Karpas-422 (cell line): ENCODE measurements at regions not wholly inside any gene's neighbourhood (a gene's known extent, or its start where the extent isn't known, plus 50 kb on each side); places are given as distances from the start of the nearest gene placed in this dataset.

Source experiments
- DNase-seq: peaks from one replicate; pipeline ENCODE4 v3.0.0-alpha.2; 2015
- H2AFZ ChIP-seq: fragments of 200-600 bp; sonication (generic); 2 replicates; pipeline ENCODE4 v1.6.1; 2014; ENCODE audit warnings: antibody characterized with exemption, low read length, mixed read lengths
- H3K27ac ChIP-seq: fragments of 200-600 bp; sonication (generic); 2 replicates; pipeline ENCODE4 v1.5.1; 2014; ENCODE audit warnings: mild to moderate bottlenecking, low read length, moderate library complexity
- H3K27me3 ChIP-seq: fragments of 200-600 bp; sonication (generic); 2 replicates; pipeline ENCODE4 v1.6.1; 2014; ENCODE audit warnings: low read length, mixed read lengths
- H3K36me3 ChIP-seq: fragments of 200-600 bp; sonication (generic); 2 replicates; pipeline ENCODE4 v1.6.1; 2014; ENCODE audit warnings: low read length, mixed read lengths; ENCODE audit not compliant: insufficient read depth
- H3K4me1 ChIP-seq: fragments of 200-600 bp; sonication (generic); 2 replicates; pipeline ENCODE4 v1.6.1; 2014; ENCODE audit warnings: mild to moderate bottlenecking, low read length, mixed read lengths
- H3K4me2 ChIP-seq: fragments of 200-600 bp; sonication (generic); 2 replicates; pipeline ENCODE4 v1.6.1; 2014; ENCODE audit warnings: low read length, low read depth, mild to moderate bottlenecking; ENCODE audit not compliant: poor library complexity, severe bottlenecking
- H3K4me3 ChIP-seq: fragments of 200-600 bp; sonication (generic); 2 replicates; pipeline ENCODE4 v1.5.1; 2014; ENCODE audit warnings: mild to moderate bottlenecking, antibody characterized with exemption, low read length, mixed read lengths
- H3K79me2 ChIP-seq: fragments of 200-600 bp; sonication (generic); 2 replicates; pipeline ENCODE4 v1.6.1; 2014; ENCODE audit warnings: mild to moderate bottlenecking, low read length, mixed read lengths
- H3K9ac ChIP-seq: fragments of 200-600 bp; sonication (generic); 2 replicates; pipeline ENCODE4 v1.6.0; 2014; ENCODE audit warnings: low read length
- H3K9me2 ChIP-seq: fragments of 200-600 bp; sonication (generic), shearing (Covaris generic); replicated peaks from 2 replicates; pipeline ENCODE4 v1.6.0; 2014; ENCODE audit warnings: mild to moderate bottlenecking, low read length, moderate library complexity; ENCODE audit not compliant: insufficient read depth
- H3K9me3 ChIP-seq: fragments of 300-700, 200-600 bp; sonication (generic); 2 replicates; pipeline ENCODE4 v1.6.1; 2014; ENCODE audit warnings: low read length, mixed read lengths
- H4K20me1 ChIP-seq: fragments of 200-600 bp; sonication (generic); 2 replicates; pipeline ENCODE4 v1.6.1; 2014; ENCODE audit warnings: mild to moderate bottlenecking, antibody characterized with exemption, low read length, low read depth; ENCODE audit not compliant: insufficient read depth

- Histone ChIP-seq H3K4me2 (no peak overlapping the region), H3K4me3 (no peak overlapping the region), H3K9ac (no peak overlapping the region), H3K4me1 (no peaks in the 10 kb centered on the region), H4K20me1 (no peaks in the 10 kb centered on the region), H3K9me3 (peaks cover 33% of the 10 kb centered on the region), H3K36me3 (no peaks in the 10 kb centered on the region), H3K27me3 (no peaks in the 10 kb centered on the region), H3K27ac (no peak overlapping the region), H2AFZ (no peak overlapping the region), H3K9me2 (no peaks in the 10 kb centered on the region), H3K79me2 (no peaks in the 10 kb centered on the region)
- DNase-seq: no peak
Measured at GRCh38 chr13:54912367-54912766, 1883.8 kb downstream of the OLFM4 start.

- Histone ChIP-seq H3K4me1 (no peaks in the 10 kb centered on the region), H3K9me3 (peaks cover 33% of the 10 kb centered on the region), H3K9me2 (no peaks in the 10 kb centered on the region), H3K27ac (no peak overlapping the region), H3K4me3 (no peak overlapping the region), H3K9ac (no peak overlapping the region), H3K36me3 (no peaks in the 10 kb centered on the region), H3K4me2 (no peak overlapping the region), H3K79me2 (no peaks in the 10 kb centered on the region), H4K20me1 (no peaks in the 10 kb centered on the region), H3K27me3 (no peaks in the 10 kb centered on the region), H2AFZ (no peak overlapping the region)
- DNase-seq: no peak
Measured at GRCh38 chr13:54913668-54914067, 1885.1 kb downstream of the OLFM4 start.

GRCh38 chr13:54927538-54927937 lies 1898.9 kb downstream of the OLFM4 start:
- Histone ChIP-seq H3K27ac (no peak overlapping the region), H3K4me2 (no peak overlapping the region), H3K4me1 (no peaks in the 10 kb centered on the region), H3K36me3 (no peaks in the 10 kb centered on the region), H3K9me3 (peaks cover 33% of the 10 kb centered on the region; the same call in 1 of the 2 replicates), H3K79me2 (no peaks in the 10 kb centered on the region), H3K27me3 (no peaks in the 10 kb centered on the region), H3K9ac (no peak overlapping the region), H3K9me2 (no peaks in the 10 kb centered on the region), H3K4me3 (no peak overlapping the region), H2AFZ (no peak overlapping the region), H4K20me1 (no peaks in the 10 kb centered on the region)
- DNase-seq: no peak

- H3K79me2 ChIP-seq: no peaks in the 10 kb centered on the region
- H3K4me1 ChIP-seq: no peaks in the 10 kb centered on the region
- H3K4me2 ChIP-seq: no peak overlapping the region
- peaks cover 33% of the 10 kb centered on the region; the same call in 1 of the 2 replicates for H3K9me3 ChIP-seq
- no peak for DNase-seq
- H4K20me1 ChIP-seq: no peaks in the 10 kb centered on the region
- H3K4me3 ChIP-seq: no peak overlapping the region
- no peak overlapping the region for H2AFZ ChIP-seq
- H3K27me3 ChIP-seq: no peaks in the 10 kb centered on the region
- H3K9me2 ChIP-seq: no peaks in the 10 kb centered on the region
- H3K36me3 ChIP-seq: no peaks in the 10 kb centered on the region
- no peak overlapping the region for H3K9ac ChIP-seq
- no peak overlapping the region for H3K27ac ChIP-seq
Measured at GRCh38 chr13:54928071-54928470, 1899.5 kb downstream of the OLFM4 start.

- Histone ChIP-seq H3K4me3 (no peak overlapping the region), H3K9me3 (peaks cover 22% of the 10 kb centered on the region), H3K27ac (no peak overlapping the region), H3K9me2 (no peaks in the 10 kb centered on the region), H3K4me1 (no peaks in the 10 kb centered on the region), H3K27me3 (no peaks in the 10 kb centered on the region), H2AFZ (no peak overlapping the region), H3K4me2 (no peak overlapping the region), H3K79me2 (no peaks in the 10 kb centered on the region), H3K9ac (no peak overlapping the region), H4K20me1 (no peaks in the 10 kb centered on the region), H3K36me3 (no peaks in the 10 kb centered on the region)
- no peak for DNase-seq
Measured at GRCh38 chr13:54934121-54934520, 1905.5 kb downstream of the OLFM4 start.

- H3K36me3 ChIP-seq: no peaks in the 10 kb centered on the region
- no peak overlapping the region for H2AFZ ChIP-seq
- no peak overlapping the region for H3K27ac ChIP-seq
- no peak overlapping the region for H3K4me3 ChIP-seq
- no peaks in the 10 kb centered on the region for H3K9me2 ChIP-seq
- peaks cover 29% of the 10 kb centered on the region for H3K9me3 ChIP-seq
- no peak overlapping the region for H3K9ac ChIP-seq
- H3K27me3 ChIP-seq: no peaks in the 10 kb centered on the region
- no peaks in the 10 kb centered on the region for H4K20me1 ChIP-seq
- H3K4me1 ChIP-seq: no peaks in the 10 kb centered on the region
- H3K79me2 ChIP-seq: no peaks in the 10 kb centered on the region
- no peak for DNase-seq
- no peak overlapping the region for H3K4me2 ChIP-seq
Measured at GRCh38 chr13:54945973-54946372, 1917.4 kb downstream of the OLFM4 start.

GRCh38 chr13:54949735-54950134 lies 1921.1 kb downstream of the OLFM4 start:
- Histone ChIP-seq H3K79me2 (no peaks in the 10 kb centered on the region), H3K4me1 (no peaks in the 10 kb centered on the region), H3K9ac (no peak overlapping the region), H4K20me1 (no peaks in the 10 kb centered on the region), H3K9me2 (no peaks in the 10 kb centered on the region), H3K9me3 (peaks cover 23% of the 10 kb centered on the region), H2AFZ (no peak overlapping the region), H3K4me2 (no peak overlapping the region), H3K27ac (no peak overlapping the region), H3K36me3 (no peaks in the 10 kb centered on the region), H3K4me3 (no peak overlapping the region), H3K27me3 (no peaks in the 10 kb centered on the region)
- DNase-seq: no peak

GRCh38 chr13:54950546-54950945 lies 1921.9 kb downstream of the OLFM4 start:
- Histone ChIP-seq H3K4me3 (no peak overlapping the region), H3K36me3 (no peaks in the 10 kb centered on the region), H3K79me2 (no peaks in the 10 kb centered on the region), H3K27ac (no peak overlapping the region), H3K9ac (no peak overlapping the region), H4K20me1 (no peaks in the 10 kb centered on the region), H3K4me1 (no peaks in the 10 kb centered on the region), H3K27me3 (no peaks in the 10 kb centered on the region), H2AFZ (no peak overlapping the region), H3K9me3 (peaks cover 27% of the 10 kb centered on the region), H3K9me2 (no peaks in the 10 kb centered on the region), H3K4me2 (no peak overlapping the region)
- no peak for DNase-seq

GRCh38 chr13:54953786-54954185 lies 1925.2 kb downstream of the OLFM4 start:
- DNase-seq: no peak
- Histone ChIP-seq H3K27ac (no peak overlapping the region), H3K79me2 (no peaks in the 10 kb centered on the region), H2AFZ (no peak overlapping the region), H4K20me1 (no peaks in the 10 kb centered on the region), H3K4me3 (no peak overlapping the region), H3K9me2 (no peaks in the 10 kb centered on the region; the same call in 1 of the 2 replicates), H3K9me3 (peaks cover 26% of the 10 kb centered on the region), H3K9ac (no peak overlapping the region), H3K36me3 (no peaks in the 10 kb centered on the region), H3K4me1 (no peaks in the 10 kb centered on the region), H3K4me2 (no peak overlapping the region), H3K27me3 (no peaks in the 10 kb centered on the region)
